GM12878 (cell line): ENCODE measurements at regions not wholly inside any gene's neighbourhood (a gene's known extent, or its start where the extent isn't known, plus 50 kb on each side); places are given as distances from the start of the nearest gene placed in this dataset.

Experiments used
- CEBPB ChIP-seq, 2 experiments: fragments of 150-350 bp in 1 of 2; IDR thresholded peaks; 2 replicates each; pipeline ENCODE4 v1.6.1; 2012 to 2014; ENCODE audit warnings: low read depth in 2 of 2, low read length in 2 of 2, borderline replicate concordance in 1 of 2, inconsistent platforms in 1 of 2
- CHD2 ChIP-seq: IDR thresholded peaks from 2 replicates; pipeline ENCODE4 v1.6.1; 2011; ENCODE audit warnings: low read depth, low read length, improper control_type of control experiment, borderline replicate concordance
- EZH2 ChIP-seq: IDR thresholded peaks from 2 replicates; pipeline ENCODE4 v1.6.1; 2012; ENCODE audit warnings: low read depth, mild to moderate bottlenecking, control low read depth, inconsistent platforms, low read length, borderline replicate concordance; ENCODE audit not compliant: control insufficient read depth
- FOXM1 ChIP-seq: IDR thresholded peaks from 2 replicates; pipeline ENCODE4 v1.6.1; 2012; ENCODE audit warnings: low read depth, mild to moderate bottlenecking, inconsistent platforms, low read length, moderate library complexity
- MEF2A ChIP-seq: IDR thresholded peaks from 2 replicates; pipeline ENCODE4 v1.6.1; 2011; ENCODE audit warnings: low read depth, mild to moderate bottlenecking, low read length, moderate library complexity; ENCODE audit not compliant: insufficient read depth
- NFIC ChIP-seq: IDR thresholded peaks from 2 replicates; pipeline ENCODE4 v1.6.1; 2012; ENCODE audit warnings: low read depth, mild to moderate bottlenecking, inconsistent platforms, low read length, moderate library complexity
- NRF1 ChIP-seq: conservative IDR thresholded peaks from 2 replicates; pipeline ENCODE4 v1.6.1; 2011; ENCODE audit warnings: mild to moderate bottlenecking, low read depth, low read length, improper control_type of control experiment
- ZSCAN29 ChIP-seq: fragments of 450-650 bp; IDR thresholded peaks from 2 replicates; pipeline ENCODE4 v1.6.1; 2017; ENCODE audit warnings: mild to moderate bottlenecking, moderate library complexity
- TF ChIP-seq, protein P1 (sequence below): fragments of 450-650 bp; IDR thresholded peaks from 2 replicates; pipeline ENCODE4 v1.6.1; 2016; ENCODE audit warnings: mild to moderate bottlenecking, moderate library complexity, borderline replicate concordance

GRCh38 chr5:155274484-155274883 is 260.9 kb downstream of the KIF4B start:
- no peak for TF ChIP-seq FOXM1
- no peak for TF ChIP-seq MEF2A
- TF ChIP-seq ZSCAN29: no peak
- TF ChIP-seq NRF1: no peak
- no peak for TF ChIP-seq EZH2
- TF ChIP-seq, protein P1, sequence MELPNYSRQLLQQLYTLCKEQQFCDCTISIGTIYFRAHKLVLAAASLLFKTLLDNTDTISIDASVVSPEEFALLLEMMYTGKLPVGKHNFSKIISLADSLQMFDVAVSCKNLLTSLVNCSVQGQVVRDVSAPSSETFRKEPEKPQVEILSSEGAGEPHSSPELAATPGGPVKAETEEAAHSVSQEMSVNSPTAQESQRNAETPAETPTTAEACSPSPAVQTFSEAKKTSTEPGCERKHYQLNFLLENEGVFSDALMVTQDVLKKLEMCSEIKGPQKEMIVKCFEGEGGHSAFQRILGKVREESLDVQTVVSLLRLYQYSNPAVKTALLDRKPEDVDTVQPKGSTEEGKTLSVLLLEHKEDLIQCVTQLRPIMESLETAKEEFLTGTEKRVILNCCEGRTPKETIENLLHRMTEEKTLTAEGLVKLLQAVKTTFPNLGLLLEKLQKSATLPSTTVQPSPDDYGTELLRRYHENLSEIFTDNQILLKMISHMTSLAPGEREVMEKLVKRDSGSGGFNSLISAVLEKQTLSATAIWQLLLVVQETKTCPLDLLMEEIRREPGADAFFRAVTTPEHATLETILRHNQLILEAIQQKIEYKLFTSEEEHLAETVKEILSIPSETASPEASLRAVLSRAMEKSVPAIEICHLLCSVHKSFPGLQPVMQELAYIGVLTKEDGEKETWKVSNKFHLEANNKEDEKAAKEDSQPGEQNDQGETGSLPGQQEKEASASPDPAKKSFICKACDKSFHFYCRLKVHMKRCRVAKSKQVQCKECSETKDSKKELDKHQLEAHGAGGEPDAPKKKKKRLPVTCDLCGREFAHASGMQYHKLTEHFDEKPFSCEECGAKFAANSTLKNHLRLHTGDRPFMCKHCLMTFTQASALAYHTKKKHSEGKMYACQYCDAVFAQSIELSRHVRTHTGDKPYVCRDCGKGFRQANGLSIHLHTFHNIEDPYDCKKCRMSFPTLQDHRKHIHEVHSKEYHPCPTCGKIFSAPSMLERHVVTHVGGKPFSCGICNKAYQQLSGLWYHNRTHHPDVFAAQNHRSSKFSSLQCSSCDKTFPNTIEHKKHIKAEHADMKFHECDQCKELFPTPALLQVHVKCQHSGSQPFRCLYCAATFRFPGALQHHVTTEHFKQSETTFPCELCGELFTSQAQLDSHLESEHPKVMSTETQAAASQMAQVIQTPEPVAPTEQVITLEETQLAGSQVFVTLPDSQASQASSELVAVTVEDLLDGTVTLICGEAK: no peak
- TF ChIP-seq NFIC: no peak
- no peak for TF ChIP-seq CEBPB (IDR thresholded peaks at IDR 0.05; ENCODE audit: borderline replicate concordance in 1 of 2, low read depth in 2 of 2, low read length in 2 of 2)
- TF ChIP-seq CHD2: no peak
